ENCODE measurements at regions not wholly inside any gene's neighbourhood (a gene's known extent, or its start where the extent isn't known, plus 50 kb on each side); places are given as distances from the start of the nearest gene placed in this dataset.

DNA sequence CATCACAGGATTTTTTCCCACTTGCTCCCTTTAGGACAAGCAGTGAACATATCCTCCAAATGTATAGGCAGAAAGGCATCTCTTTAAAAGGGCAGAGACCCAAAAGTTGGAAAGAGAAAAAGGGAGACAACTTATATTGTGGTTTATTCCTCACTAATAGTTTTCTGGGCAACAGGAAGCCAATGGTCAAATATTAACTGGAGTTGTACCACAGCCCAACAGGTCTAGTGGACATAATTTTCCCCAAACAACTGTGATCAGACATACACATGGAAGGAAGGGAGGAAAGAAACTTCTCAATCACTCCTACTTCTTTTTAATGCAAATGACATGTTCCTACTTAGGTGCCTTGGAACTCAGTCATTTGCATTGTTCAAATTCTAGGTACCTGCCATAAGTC is 78.4 kb downstream of the SOX9 start:
- H3K4me1 ChIP-seq = no peaks in the 10 kb centered on the region
- intact Hi-C loops (cut with DNase I) = no loop called here
- no peak for ATAC-seq

DNA sequence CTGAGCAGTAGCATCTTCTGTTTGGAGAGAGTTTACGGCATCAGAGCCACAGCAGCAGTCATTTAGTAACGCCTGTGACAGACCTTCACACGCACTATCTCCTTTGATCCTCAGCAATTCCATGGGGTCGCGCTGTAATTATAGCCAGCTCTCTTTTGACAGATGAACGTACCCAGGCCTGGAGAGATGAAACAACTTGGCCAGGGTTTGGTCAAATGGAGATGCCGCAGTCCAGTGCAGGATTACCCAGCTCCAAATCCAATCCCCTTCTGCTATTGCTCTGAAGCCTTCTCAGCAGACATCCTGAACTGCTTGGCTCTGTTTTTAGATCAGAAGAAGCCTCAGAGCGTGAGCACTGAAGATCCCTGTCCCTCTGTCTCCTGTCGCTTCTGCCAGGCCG is 83.9 kb downstream of the SOX9 start:
- TF ChIP-seq, protein P1, sequence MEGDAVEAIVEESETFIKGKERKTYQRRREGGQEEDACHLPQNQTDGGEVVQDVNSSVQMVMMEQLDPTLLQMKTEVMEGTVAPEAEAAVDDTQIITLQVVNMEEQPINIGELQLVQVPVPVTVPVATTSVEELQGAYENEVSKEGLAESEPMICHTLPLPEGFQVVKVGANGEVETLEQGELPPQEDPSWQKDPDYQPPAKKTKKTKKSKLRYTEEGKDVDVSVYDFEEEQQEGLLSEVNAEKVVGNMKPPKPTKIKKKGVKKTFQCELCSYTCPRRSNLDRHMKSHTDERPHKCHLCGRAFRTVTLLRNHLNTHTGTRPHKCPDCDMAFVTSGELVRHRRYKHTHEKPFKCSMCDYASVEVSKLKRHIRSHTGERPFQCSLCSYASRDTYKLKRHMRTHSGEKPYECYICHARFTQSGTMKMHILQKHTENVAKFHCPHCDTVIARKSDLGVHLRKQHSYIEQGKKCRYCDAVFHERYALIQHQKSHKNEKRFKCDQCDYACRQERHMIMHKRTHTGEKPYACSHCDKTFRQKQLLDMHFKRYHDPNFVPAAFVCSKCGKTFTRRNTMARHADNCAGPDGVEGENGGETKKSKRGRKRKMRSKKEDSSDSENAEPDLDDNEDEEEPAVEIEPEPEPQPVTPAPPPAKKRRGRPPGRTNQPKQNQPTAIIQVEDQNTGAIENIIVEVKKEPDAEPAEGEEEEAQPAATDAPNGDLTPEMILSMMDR (IDR thresholded peaks at IDR 0.05) = no peak
- H3K4me3 ChIP-seq = no peak overlapping the region
- H3K36me3 ChIP-seq = no peaks in the 10 kb centered on the region
- intact Hi-C loops (cut with DNase I) = no loop called here
- no peaks in the 10 kb centered on the region for H3K9me3 ChIP-seq
- no peaks in the 10 kb centered on the region for H3K4me1 ChIP-seq
- DNase-seq = no peak
- H3K27me3 ChIP-seq = peaks cover 21% of the 10 kb centered on the region
- no peak for ATAC-seq
- H3K27ac ChIP-seq = no peak overlapping the region

More for the DNA sequence above, 78.4 kb downstream of the SOX9 start:
- Histone ChIP-seq H3K27ac (no peak overlapping the region), H3K4me3 (no peak overlapping the region), H3K9me3 (no peaks in the 10 kb centered on the region), H3K36me3 (no peaks in the 10 kb centered on the region), H3K27me3 (peaks cover 5% of the 10 kb centered on the region)
- TF ChIP-seq, protein P1 (IDR thresholded peaks at IDR 0.05) = no peak
- DNase-seq = no peak

DNA sequence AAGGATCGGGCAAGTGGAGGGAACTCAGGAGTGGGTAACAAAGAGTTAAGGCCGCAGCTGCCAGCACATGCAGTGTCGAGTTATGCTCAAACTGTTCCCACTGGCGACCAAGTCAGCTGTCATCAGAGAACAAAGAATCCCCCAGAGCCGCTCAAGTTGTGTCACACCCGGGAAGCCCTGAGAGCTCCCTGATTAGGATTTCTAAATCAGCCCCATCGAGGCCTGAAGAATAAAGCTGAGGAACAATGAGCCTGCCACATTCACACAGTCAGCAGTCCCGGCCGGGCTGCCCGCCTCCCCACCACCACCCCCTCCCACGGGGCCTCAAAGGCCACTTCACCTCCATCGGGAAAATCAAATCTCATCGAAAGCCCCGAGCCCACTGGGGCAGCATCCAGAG is 84.5 kb downstream of the SOX9 start:
- DNase-seq (no peak), ATAC-seq (no peak)
- Histone ChIP-seq H3K27me3 (peaks cover 21% of the 10 kb centered on the region), H3K9me3 (no peaks in the 10 kb centered on the region), H3K4me1 (no peaks in the 10 kb centered on the region), H3K27ac (no peak overlapping the region), H3K36me3 (no peaks in the 10 kb centered on the region), H3K4me3 (no peak overlapping the region)
- TF ChIP-seq, protein P1 (IDR thresholded peaks at IDR 0.05) = no peak
- intact Hi-C loops (cut with DNase I) = no loop called here

DNA sequence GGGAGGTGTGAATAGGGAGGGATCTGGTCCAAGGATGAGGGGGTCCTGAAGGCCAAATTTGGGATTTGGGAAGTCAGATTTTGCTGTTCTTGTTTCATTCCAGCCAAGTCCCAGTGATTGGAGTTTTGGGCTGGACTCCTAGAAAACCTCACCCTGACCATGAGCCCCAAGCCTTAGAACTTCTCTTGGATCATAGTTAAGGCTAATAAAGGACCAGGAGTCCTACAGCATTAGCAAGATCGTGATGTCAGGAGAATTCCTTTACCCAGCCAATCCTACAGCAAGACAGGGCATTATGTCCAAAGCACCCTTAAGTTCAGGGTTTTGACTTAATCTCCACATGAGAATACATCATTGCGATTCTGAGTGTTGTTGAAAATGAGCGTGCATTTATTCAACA is 85.0 kb downstream of the SOX9 start:
- Histone ChIP-seq H3K27me3 (peaks cover 21% of the 10 kb centered on the region), H3K27ac (no peak overlapping the region), H3K4me3 (no peak overlapping the region), H3K4me1 (no peaks in the 10 kb centered on the region), H3K36me3 (no peaks in the 10 kb centered on the region), H3K9me3 (no peaks in the 10 kb centered on the region)
- ATAC-seq = no peak
- intact Hi-C loops (cut with DNase I) = no loop called here
- DNase-seq = no peak
- TF ChIP-seq, protein P1 (IDR thresholded peaks at IDR 0.05) = no peak

DNA sequence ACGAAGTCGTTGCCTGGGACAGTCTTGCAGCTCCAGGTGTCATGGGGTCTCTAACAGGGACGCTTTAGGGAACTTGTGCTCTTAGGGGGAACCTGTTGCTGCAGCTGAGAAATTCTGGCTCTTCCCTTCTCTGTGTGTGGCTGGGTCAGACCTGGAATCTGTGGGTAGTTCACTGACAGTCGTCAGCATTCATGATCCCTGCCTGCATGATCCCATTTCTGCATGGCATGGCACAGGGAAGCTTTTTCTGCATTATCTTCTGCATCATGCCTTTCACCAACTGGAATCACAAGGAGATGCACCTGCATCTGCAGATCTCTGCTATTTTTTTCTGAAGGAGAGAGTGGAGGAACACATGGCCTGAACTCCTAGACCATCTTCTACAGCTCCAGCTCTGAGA is 85.6 kb downstream of the SOX9 start:
- DNase-seq (no peak), ATAC-seq (no peak)
- Histone ChIP-seq H3K4me3 (no peak overlapping the region), H3K27ac (no peak overlapping the region), H3K27me3 (peaks cover 21% of the 10 kb centered on the region), H3K4me1 (no peaks in the 10 kb centered on the region), H3K36me3 (no peaks in the 10 kb centered on the region), H3K9me3 (no peaks in the 10 kb centered on the region)
- intact Hi-C loops (cut with DNase I) = no loop called here
- TF ChIP-seq, protein P1 (IDR thresholded peaks at IDR 0.05) = no peak

DNA sequence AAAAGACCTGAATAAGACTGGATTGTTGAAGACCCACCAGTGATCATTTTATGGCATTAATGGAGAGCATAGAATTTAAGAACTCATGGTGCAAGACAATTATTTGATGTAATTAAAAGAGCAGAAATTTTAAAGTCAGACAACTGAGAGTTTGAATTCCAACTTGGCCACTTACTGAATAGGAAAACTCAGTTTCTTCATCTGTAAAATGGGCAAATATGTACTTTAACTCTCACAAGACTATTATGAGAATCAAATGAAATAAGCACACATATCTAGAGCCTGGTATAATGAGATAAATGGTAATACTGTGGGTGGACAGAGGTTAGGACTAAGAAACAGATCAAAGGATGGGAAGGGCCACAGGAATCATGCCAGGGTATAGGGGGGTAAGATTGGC is 88.0 kb downstream of the SOX9 start:
- ATAC-seq = no peak

More for the DNA sequence above, 88.0 kb downstream of the SOX9 start:
- no peaks in the 10 kb centered on the region for H3K9me3 ChIP-seq
- H3K4me1 ChIP-seq = no peaks in the 10 kb centered on the region
- intact Hi-C loops (cut with DNase I) = no loop called here
- DNase-seq = no peak
- H3K36me3 ChIP-seq = no peaks in the 10 kb centered on the region
- TF ChIP-seq, protein P1 (IDR thresholded peaks at IDR 0.05) = no peak
- H3K27ac ChIP-seq = no peak overlapping the region
- peaks cover 20% of the 10 kb centered on the region for H3K27me3 ChIP-seq
- H3K4me3 ChIP-seq = no peak overlapping the region
